ENCODE measurements at regions not wholly inside any gene's neighbourhood (a gene's known extent, or its start where the extent isn't known, plus 50 kb on each side); places are given as distances from the start of the nearest gene placed in this dataset.
"Not testable (repeated sequence)": the region's sequence is repeated elsewhere in the genome, so short reads cannot be mapped to it uniquely, and the experiment has no call there.

DNA sequence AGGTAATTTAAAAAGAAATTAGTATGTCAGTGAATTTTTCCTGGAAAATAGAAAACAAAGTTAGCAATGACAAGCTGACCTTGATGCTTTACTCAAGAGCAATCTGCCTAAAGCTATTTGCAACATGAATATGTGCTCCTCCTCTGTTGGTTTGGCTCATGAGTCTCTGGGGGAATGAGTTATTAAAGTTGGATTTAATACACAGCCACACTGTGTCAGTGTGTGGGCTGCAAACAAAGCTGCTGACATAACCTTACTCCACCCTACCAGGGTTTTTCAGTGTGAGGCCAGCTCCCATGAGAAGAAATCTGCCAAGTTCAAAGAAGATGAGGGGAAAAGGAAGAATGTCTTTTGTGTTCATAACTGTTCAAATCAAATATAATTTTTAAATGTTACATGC is 280.5 kb downstream of the TLL1 start:
- DNase-seq (ENCODE audit: low read depth in 3 of 3, low spot score in 2 of 3) = no peak

DNA sequence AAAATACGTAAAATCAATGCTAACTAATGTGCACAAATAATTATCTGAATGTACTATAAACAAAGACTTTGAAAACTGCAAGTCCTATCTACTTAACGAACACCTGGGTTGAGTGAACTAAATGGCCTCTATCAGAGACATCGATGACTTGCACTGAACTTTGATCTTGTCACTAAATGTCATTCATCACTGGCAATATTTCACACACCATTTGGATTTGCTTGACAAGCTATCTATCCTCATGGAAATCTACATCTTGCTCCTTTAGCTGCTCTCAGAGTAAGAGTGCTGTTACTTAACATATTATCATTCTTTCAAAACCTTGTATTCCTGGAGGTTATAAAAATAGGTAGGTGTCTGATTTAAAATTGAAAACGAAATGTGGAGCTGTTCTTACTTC is 289.3 kb downstream of the TLL1 start:
- no peak for DNase-seq (ENCODE audit: low read depth in 3 of 3, low spot score in 2 of 3)

DNA sequence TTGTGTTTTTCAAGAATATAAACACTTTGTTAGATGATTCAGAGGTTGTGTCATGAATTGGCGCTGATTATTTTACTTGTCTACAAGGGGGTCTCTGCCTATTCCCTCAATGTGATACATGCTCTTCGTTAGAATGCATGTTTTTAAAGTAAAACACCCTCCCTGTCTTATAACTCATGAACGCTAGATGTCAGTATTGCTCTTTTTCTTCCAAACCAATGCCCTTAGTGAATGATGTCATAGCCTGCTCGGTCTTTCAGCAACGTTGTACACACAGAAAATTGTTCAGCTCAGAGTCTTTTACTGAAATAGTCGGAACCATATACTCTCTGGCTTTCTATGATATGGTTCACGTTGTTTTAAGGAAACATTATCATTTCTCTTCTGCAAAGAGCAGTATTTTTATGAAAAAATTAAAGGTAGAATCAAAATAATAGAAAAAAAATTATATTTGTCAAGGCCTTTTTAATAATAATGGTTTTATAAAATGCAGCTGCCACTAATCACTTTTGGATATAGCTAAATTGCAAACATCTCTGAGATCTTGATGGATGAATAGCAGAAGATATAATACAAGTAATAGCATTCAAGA is 292.9 kb downstream of the TLL1 start:
- DNase-seq (ENCODE audit: low read depth in 3 of 3, low spot score in 2 of 3) = peak; percentile 67 to 72 (median 71)

DNA sequence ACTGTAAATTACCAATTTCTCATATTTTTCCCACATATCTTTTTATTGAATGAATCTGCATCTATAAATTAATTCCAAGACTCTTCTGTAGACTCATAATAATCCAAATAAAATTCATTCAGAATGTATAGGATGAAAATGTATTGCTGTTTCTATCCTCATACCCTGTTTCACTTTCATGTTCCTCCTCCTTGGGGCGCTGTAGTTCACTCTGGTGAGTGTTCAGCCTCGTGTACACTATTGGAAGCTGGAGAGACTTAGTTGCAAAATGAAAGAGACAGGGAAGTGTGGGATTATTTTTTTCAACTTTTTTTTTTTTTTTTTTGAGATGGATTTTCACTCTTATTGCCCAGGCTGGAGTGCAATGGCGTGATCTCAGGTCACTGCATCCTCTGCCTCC is 296.1 kb downstream of the TLL1 start:
- DNase-seq (ENCODE audit: low read depth in 3 of 3, low spot score in 2 of 3) = no peak

DNA sequence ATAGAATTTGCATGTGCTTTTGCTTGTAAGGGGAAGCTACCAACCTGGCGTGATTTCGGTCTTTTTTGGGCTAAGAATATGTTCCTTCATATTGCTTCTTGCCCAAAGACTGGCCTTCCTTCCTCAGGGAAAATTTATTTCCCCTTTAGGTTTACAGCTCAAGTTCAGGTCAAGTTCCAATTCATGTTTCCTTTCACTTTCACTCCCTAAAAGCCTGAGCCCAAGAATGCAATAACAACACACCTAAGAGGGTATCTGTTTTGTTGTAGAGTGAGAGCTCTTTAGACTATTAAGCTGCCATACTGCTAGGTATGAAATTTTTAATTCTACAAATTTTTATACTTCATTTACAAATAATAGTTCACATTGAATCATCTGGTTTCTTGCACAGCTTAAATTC is 299.6 kb downstream of the TLL1 start:
- DNase-seq (ENCODE audit: low read depth in 3 of 3, low spot score in 2 of 3) = no peak

DNA sequence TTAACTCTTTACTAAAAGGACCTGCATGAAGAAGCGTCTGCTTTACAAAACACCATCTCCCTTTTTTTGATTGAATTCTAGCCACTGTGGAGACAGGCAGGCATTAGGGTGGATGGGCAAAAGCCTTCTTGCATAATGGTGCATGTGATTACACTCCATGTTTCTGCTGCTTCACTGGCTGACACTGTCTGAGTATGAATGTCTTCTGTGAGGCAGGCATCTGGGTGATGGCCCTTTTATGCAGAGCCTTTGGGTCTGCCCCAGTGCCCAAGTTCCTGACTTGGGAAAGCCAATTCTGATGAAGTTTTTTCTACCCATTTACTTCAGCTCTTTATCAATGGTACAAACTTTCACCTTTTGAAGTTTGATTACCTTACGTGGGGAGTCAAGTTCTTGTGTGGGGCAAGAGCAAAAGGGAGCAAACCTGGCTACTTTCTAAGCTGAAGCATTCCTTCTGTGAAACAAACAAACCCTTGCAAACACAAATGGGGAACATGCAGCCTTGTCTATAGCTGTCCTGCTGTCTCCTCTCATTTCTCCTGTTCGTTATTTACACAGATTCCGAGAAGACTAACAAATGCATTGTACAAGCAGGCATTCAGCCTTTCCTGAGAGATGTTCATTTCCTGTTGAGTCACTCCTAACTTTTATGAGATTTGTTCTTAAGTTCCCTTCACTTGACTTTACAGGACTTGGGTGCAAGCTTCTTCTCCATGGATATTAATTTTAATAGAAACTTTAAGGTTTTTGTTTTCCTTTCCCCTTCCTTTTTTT is 301.9 kb downstream of the TLL1 start:
- DNase-seq (ENCODE audit: low read depth in 3 of 3, low spot score in 2 of 3) = no peak

DNA sequence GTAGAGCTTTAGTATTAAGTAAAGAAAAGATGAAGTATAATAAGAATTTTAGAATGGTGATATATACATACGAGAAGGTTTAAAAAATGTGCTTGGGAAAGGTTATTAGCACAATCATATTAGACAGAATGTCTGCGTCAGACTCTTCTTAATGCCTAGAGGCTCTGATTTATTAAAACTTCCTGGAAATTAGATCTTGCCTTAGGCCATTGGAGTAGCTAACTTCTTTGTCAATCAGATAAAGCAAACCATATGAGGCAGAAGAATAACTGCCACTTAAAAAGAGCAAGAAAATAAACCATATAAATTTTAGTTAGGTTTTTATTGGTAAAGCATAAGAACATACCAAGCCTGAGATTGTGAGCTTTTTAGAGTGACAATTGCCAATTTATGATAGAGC is 309.1 kb downstream of the TLL1 start:
- DNase-seq (ENCODE audit: low read depth in 3 of 3, low spot score in 2 of 3) = no peak

DNA sequence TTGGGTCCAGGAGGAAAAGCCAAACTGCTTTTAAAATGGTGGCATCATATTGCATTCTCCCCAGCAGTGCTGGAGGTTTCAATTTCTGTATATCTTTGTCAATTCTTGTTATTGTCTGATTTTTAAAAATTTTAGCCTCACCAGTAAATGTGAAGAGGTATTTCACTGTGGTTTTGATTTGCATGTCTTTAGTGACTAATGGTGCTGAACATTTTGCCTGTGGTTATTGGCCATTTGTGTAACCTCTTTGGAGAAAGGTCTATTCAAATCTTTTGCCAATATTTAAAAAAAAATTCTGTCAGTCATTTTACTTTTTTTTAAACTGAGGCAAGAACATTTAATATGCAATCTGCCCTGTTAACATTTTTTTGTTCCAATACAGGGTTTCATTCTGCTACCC is 322.1 kb downstream of the TLL1 start:
- DNase-seq (ENCODE audit: low read depth in 3 of 3, low spot score in 2 of 3) = no peak

DNA sequence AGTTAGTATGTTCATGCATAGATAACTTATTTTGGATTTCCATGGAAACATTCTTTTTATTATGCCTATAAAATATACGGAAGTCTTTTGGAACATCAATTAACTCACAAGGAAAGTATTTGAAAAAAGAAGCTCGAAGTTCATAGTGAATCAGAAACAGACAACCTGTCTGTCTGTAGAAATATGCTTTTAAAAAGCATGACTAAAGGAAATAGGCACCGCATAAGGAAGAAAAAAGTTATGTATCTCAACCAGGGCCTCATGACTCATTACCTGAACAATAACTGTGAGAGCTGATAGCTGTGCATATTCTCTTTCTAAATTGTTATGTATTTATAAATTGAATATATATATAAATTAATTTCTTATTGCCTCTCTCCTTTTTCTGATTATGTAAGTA is 324.1 kb downstream of the TLL1 start:
- DNase-seq (ENCODE audit: low read depth in 3 of 3, low spot score in 2 of 3) = no peak

DNA sequence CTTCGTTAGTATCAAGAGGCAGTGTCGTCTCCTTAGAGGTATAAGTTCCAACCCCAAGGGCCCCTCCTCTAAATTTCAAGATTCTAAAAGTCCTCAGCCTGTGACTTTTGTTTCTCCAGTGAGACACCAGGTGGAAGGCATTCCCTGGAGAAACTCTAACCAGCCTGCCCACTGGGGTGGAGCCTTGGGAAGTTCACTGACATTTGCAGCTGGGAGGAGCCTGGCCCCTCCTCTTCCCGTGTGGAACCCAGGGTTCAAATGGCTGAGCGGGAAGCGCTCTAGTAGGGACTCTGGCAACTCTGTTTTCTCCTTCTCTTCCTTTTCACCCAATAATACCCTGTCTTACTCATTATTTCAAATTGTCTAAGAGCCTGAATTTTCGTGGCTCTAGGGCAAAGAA is 325.0 kb downstream of the TLL1 start:
- no peak for DNase-seq (ENCODE audit: low read depth in 3 of 3, low spot score in 2 of 3)

DNA sequence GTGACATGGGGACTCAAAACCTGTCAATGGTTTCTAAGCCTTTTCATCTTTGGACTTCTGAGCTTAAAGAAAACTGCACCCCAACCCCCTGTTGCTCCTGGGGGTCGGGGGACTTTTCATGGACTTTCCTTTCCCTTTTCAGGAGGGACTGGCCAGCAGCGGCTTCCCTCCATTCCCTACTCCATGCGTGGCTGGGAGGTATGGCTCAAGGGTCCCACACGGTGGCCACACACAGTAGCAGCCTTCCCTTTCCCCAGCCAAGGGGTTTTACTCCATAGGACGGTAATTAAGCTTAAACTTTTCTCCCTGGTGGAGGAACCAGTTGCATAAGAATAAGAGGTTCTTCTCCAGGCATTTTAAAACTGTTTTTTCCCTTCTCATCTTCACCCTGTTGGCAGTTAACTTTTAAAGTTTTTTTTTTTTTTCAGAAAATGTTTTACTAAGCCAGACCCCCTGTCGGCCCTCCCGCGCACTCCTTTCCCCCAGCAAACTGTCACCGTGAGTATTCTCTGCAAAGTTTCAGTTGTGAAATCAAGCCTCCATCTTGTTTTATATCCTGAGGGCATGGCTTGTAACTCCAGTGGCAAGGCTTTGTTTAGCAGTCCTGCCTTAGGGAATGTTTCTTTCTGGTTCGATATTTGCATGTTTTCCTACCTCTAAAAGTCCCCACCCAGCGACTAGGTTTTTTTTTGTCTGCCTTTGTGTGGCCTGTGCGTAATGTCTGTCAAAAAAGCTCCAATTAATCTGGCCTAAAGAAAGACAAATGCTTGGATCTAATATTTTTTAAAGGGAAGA is 325.7 kb downstream of the TLL1 start:
- DNase-seq (ENCODE audit: low read depth in 3 of 3, low spot score in 2 of 3) = no peak

DNA sequence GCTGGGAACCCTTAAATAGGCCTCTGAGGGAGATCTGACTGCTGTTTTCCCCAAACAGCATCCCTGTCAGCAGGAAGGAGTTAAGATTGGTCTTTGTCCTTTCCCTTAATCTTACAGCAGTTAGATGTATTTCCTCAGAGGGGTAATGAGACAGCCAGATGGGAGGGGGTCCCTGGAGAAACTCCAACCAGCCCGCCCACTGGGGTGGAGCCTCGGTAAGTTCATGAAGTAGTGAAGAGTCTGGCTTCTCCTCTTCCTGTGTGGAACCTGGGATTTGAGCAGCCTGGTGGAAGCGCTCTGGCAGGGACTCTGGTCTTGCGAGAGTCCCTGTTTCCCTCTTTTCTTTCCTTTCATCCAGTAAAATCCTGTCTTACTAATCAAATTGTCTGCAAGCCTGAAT is 330.0 kb downstream of the TLL1 start:
- DNase-seq (ENCODE audit: low read depth in 3 of 3, low spot score in 2 of 3) = no peak

DNA sequence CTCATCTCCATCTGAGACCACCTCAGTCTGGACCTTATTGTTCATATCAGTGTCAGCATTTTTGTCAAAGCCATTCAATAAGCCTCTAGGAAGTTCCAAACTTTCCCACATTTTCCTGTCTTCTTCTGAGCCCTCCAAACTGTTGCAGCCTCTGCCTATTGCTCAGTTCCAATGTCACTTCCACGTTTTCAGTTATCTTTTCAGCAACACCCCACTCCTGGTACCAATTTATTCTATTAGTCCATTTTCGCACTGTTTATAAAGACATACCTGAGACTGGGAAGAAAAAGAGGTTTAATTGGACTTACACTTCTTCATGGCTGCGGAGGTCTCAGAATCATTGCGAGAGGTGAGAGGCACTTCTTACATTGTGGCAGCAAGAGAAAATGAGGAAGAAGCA is 339.3 kb downstream of the TLL1 start:
- DNase-seq (ENCODE audit: low read depth in 3 of 3, low spot score in 2 of 3) = not testable (repeated sequence)

DNA sequence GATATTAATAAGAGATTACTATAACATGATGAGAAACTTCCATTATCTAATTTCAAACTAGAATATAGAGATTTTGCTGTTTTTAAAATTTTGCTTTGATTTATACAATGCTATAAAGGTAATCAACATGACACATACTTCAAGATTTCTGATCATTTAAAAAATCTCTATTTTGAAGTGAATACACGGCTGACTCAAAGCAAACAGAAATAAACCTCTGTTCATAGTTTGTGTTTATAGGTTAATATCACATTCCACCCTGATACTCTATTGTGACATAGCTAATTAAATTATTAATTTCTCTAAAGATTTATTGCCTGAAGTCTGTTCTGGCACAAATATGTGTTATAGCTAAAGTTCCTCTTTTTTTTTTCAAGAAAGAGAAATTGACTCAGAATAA is 349.2 kb downstream of the TLL1 start:
- no peak for DNase-seq (ENCODE audit: low read depth in 3 of 3, low spot score in 2 of 3)

DNA sequence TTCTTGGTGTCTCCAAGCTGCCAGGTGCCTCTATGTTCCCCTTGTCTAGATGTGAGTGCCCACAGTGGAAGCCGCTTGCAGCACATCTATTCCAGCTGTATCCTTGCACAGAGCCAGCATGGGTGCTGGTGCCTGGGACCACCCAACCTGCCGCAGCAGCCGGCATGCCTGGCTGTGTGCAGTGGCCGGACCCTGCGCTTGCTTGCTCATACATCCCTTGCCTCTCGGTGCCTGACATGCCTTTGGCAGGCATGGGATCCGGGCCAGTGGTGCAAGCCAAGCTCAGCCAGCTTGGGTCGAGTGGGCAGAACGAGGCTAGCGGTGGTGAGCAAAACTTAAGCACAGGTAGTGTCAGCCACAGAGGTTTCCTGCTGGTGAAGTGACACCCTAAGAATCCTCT is 355.1 kb downstream of the TLL1 start:
- DNase-seq (ENCODE audit: low read depth in 3 of 3, low spot score in 2 of 3) = no peak

DNA sequence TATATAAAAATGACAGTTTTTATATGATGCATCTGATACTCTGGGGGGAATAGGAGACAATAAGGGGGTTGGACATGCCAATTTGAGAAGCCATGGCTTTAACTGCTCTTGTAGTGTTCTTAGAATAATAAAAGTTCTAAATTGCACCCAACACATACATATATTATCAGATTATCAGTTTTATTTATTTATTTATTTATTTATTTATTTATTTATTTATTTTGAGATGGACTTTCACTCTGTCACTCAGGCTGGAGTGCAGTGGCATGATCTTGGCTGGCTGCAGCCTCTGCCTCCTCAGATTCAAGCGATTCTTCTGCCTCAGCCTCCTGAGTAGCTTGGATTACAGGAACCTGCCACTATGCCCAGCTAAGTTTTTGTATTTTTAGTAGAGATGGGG is 356.8 kb downstream of the TLL1 start:
- no peak for DNase-seq (ENCODE audit: low read depth in 3 of 3, low spot score in 2 of 3)

DNA sequence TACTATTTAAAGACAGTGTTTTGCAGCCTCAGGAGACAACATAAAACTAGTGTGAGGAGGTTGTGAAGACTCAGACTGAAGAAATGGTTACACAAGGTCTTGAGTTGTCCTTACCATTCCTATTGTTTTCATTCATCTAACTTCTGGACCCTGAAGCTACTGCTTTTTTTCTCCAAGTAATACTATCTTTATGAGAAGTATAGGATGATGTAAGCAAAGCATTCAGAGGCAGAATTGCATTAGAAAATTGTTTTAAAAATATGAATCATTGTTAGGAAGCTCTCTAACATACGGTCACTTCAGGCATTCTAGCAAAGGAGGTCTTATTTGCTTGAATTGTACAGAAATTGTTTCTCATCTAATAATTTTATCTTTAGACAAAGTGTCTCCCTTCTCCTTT is 357.8 kb downstream of the TLL1 start:
- DNase-seq (ENCODE audit: low read depth in 3 of 3, low spot score in 2 of 3) = no peak

DNA sequence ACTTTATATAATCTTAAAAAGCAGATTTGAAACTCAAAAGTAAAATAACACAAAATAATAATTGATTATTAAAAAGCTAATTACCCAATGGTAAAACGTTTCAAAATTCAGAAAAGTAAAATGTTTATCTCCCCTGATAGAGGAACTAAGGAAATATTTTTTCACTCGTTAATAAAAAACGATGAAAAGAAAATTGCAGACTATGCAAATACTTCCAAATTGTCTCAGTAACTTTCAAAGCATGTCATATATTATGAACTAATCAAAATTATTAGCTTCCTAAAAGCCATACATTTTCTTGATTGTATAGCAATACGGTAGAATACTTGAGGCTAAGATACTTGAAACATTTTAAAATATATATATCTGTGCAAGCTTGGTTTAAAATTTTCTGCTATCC is 366.3 kb downstream of the TLL1 start:
- DNase-seq (ENCODE audit: low read depth in 3 of 3, low spot score in 2 of 3) = no peak

DNA sequence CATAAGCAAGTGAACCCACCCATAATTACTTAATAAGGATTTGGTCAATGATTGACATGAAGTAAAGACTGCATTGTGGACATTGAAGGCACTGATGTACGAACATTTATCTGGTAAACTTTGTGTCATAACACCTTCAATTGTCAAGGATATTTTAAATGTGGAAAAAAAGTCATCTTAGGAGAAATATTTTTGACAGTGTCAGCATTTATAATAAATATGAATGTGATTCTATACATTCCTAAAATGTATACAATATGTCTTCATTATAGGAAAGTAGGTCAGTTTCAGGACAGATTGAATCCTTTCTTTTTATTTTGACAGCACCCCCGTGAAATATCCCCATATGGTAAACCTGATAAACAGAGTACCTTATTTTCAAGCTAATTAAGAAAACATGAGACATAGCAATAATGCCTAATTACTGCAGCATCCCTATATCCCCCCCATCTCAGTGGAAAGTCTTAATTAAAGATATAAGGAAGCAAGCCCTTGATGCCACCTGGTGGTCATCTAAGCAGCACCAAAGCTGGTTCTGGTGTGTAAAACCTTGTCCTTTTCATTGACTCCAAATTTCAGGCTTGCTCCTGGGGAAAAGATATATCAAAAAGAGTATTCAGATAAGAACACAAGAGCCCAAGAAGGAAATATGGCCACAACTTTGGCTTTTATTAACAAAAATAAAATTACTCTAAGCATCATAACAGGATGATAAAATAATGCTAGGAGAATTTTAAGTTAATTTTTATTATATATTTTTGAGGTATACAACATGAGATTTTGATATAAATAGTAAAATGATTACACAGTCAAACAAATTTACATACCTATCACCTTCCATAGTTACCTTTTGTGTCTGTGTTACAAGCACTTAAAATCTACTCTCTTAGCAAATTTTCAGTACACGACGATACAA is 379.7 kb downstream of the TLL1 start:
- no peak for DNase-seq (ENCODE audit: low read depth in 3 of 3, low spot score in 2 of 3)

DNA sequence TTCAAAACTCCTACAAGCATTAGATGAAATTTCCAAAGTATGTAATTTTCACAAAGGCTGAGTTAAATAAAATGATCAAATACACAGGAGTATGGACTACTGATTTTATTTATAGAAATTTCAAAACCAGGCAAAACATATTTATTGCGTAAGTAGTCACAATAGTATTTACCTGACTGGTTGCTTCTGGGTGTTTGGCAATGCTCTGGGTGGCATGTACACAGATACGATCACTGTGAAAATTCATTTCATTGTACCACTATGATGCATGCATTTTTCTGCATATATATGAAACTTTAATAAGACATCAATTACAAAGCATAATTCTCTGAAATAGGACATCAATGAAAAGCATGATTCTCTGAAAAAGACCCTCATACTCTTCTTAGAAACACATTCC is 384.2 kb downstream of the TLL1 start:
- DNase-seq (ENCODE audit: low read depth in 3 of 3, low spot score in 2 of 3) = no peak

DNA sequence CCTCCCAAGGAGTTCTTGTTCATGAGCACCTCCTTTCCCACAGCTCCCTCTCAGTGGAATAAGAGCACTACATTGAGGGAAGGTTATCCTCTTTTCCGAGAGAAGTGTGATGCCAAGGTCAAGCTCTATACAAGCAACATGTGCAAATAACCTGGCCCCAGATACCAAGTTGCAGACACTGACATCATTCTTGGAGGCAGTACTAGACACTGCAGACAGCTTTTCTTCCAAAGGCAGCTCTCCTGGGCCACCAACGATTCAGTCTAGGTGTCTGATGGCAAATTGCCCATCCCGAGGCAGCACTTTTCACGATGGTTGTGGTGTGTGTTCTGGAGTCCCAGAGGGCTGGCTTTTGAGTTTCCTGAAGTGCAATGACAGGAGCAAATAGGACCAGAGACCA is 384.9 kb downstream of the TLL1 start:
- DNase-seq (ENCODE audit: low read depth in 3 of 3, low spot score in 2 of 3) = no peak

Data from right renal cortex interstitium (tissue), 3 donors.